HG03139 (cell line): ENCODE measurements at regions not wholly inside any gene's neighbourhood (a gene's known extent, or its start where the extent isn't known, plus 50 kb on each side); places are given as distances from the start of the nearest gene placed in this dataset.
"Not testable (repeated sequence)": the region's sequence is repeated elsewhere in the genome, so short reads cannot be mapped to it uniquely, and the experiment has no call there.

Experiments
- ATAC-seq: cut with Tn5 transposase; IDR thresholded peaks from one replicate; pipeline ENCODE4 v1.9.1; 2021; ENCODE audit not compliant: unreplicated experiment

- no peak for ATAC-seq
These were observed 144.9 kb upstream of the FER start for GRCh38 chr5:108602830-108603229.

DNA sequence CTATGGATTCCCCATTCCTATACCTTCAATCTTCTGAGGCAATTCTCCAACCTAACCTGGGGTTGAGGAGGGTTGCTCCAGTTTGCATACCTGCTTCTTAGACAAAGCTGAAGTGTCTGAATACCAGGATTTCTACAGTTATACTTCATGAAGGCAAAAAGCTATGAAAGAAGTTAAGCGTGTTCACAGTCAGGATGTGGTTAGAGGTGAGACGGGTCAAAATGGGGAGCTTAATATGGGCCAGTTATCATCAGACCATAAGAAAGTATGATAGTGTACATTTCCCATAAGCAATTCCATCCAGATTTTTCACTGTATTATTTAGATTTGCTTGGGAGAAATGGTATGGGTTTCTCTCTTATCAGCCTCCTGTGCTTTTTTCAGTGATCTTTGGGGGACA is 156.9 kb upstream of the FER start:
- no peak for ATAC-seq

GRCh38 chr5:108588323-108588722 is 159.4 kb upstream of the FER start:
- no peak for ATAC-seq

DNA sequence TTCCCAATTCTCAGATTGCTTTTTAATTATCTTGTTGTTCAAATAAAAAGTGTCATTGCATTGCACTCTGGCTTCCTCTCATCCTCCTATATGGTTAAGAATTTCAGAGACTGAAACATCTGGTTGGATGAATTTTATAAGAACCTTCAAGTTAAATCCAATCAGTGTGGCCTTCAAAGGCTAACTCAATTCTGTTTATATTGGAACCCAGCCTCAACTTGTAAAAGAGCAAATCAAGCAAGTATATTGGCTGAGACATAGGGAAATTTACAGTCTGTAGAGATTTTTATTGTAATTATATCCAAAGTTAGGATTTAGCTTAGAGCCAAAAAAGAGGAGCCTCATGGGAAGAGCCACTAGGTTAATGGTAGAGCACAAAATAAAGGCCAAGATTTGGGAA is 159.9 kb upstream of the FER start:
- ATAC-seq, result no peak

GRCh38 chr5:108581026-108581425 is 166.7 kb upstream of the FER start:
- ATAC-seq, result no peak

DNA sequence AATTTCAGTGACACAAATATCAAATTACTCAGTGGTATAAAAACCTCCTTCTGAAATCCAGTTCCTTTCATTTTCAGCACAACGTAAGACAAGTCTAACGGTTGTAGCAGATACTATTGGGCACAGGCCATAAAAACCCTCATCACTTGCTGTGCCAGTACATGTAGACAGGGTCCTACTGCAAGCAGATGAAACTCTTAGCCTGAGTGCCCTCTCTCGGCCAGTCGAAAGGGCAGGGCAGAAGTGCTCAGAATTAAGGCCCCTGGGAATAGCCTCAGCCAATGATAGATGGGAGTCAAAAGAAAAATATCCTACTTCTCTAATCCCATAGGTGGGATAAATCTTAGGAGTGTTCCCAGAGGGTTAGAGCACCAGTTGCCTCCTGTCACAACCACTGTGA is 168.5 kb upstream of the FER start:
- ATAC-seq, result no peak

- no peak for ATAC-seq
These were observed 168.9 kb upstream of the FER start for GRCh38 chr5:108578791-108579190.

DNA sequence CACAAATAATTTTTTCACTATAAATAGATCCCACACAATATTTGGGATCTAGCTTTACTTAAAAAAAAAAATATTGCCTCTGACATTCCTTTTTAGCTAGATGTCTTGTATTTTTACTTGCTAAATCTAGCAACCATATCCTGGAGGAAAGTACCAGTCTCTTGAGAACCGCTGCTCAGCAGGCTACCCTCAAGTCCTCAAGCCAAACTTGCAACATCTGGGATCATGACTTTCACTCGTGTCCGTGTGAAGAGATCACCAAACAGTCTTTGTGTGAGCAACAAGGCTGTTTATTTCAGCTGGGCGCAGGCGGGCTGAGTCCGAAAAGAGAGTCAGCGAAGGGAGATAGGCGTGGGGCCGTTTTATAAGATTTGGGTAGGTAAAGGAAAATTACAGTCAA is 180.3 kb upstream of the FER start:
- ATAC-seq, result no peak

- no peak for ATAC-seq
These were observed 182.5 kb upstream of the FBXL17 start for GRCh38 chr5:108564441-108564840.

GRCh38 chr5:108562205-108562454 is 180.2 kb upstream of the FBXL17 start:
- no peak for ATAC-seq

DNA sequence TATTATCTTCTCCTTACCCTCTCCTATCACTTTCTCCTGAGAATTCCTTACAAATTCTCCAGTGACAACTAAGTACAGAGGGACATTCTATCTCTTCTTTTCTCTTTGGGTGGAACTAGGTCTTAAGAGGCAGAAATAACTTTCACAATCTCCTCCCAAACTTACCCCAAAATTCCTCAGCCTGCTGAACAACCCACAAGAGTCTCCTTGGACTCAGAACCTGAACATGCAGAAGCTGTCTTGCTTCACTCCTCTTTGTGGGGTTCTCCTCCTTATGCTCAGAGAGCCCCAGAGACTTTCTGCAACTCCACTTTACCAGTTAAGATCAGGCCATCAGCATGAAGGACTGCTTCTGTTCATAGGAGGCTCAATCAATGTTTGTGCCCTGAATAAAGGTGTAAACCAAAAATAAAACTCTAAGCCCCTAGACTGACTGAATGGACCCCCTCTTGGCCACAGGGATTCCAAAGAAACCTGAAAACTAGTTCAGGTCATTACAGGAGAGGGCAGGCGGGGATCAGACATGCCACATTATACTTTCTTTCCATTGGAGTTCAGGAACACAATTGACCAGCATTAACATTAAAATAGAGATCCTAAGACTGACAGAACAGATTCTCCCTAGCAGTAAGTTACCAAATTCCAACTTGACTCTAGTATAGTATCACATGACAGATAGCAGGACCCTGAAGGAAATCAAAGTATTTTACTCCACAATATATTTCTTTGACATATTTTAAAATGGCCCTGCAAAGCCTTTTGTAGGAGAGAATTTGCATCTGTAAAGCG is 179.7 kb upstream of the FBXL17 start:
- ATAC-seq, result no peak

DNA sequence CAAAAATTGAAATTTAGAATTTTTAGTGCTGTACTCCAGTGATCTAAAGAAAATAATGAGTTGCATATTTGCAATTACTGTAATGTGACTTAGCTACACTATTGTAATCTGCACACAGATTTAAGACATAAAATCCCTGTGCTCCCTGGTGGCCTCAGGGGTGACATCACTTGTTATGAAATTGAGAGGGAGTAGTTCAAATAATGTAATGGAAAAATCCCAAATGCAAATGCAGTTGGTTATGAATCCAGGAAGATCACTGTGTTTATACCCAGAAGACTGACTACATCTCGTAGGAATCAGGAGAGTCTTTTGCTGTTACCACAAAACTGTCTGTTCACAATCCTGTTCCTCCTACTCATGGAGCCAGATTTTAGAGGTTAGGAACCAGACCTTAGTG is 178.7 kb upstream of the FBXL17 start:
- no peak for ATAC-seq

DNA sequence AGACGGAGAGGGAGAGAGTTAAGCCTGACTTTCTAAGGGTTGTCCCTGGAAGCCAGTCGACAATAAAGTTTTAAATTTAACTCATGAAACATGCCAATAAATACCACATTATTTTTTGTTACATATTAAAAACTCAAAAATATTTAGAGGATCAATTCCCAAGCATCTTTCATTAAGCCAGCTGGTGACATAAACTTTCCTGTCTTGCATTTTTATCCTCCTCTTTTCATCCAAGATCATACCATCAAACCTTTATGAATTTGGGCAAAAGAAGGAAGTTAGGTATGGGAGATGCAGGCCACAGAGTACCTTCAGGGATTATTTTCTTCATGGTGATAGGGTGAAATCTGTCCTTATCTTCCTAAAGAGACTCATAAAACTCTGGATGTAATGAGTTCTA is 178.3 kb upstream of the FBXL17 start:
- no peak for ATAC-seq

- ATAC-seq, result not testable (repeated sequence)
These were observed 176.9 kb upstream of the FBXL17 start for GRCh38 chr5:108558840-108559239.

DNA sequence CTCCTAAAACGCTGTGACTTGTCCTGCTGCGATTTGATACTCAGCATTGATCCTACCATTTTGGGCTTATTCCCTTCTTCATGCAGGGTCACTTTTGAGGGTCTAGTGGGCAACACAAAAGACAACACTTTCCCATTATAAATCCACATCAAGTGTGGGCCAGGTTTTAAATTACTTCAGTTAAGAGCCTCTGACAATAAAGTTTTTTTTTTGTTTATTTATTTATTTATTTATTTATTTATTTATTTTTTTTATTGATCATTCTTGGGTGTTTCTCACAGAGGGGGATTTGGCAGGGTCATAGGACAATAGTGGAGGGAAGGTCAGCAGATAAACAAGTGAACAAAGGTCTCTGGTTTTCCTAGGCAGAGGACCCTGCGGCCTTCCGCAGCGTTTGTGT is 176.2 kb upstream of the FBXL17 start:
- not testable (repeated sequence) for ATAC-seq

- no peak for ATAC-seq
These were observed 175.8 kb upstream of the FBXL17 start for GRCh38 chr5:108557686-108558085.

DNA sequence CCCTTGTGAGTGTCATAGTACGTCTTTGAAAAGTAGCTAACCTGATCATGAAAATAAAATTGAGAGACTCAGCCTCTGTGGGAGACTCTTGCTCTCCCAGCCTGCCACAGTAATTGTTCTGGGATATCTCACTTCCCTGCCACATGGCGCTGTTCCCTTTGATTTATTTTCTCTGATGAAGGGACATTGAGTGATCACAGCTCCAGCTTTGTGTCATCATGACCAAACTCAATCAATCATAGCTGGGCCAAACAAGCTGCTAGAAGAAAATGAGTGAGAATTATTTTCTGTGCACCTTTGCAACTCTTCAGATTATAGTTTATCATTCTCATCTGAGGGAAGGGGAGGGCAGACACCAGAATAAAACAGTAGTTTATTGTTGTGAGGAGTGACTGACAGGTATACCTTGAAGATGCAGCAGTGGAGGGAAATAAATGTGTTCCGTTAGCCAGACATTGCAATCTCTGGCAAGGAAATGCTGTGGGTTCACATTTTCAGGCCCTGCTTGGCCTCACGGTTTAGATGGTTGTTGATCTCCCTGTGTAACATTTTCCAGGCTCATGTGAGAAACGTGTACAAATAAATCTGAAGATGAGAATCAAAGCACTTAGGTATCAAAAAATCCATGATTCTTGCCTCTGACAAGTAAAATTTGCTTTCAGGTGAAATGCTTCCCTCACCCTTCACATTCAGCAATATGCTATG is 174.7 kb upstream of the FBXL17 start:
- ATAC-seq, result no peak

- ATAC-seq, result no peak
These were observed 167.0 kb upstream of the FBXL17 start for GRCh38 chr5:108548684-108549596.

DNA sequence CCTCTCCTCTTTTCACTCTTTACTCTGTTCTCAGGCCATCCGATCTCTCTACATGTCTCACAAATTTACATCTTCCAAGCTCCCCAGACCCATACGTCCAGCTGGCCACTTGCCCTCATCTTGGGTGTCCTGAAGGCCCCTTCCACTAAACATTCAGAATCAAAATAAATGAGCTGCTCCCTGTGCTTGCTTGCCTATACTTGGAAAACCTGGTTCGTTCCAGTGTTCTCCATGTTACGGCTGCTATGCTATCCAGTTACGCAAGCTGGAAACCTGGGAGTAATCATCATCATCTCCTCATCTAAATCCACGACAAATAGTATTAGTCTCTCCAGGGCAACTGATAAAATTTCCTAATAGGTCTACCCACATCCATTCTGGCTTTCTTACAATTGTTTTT is 165.0 kb upstream of the FBXL17 start:
- no peak for ATAC-seq

DNA sequence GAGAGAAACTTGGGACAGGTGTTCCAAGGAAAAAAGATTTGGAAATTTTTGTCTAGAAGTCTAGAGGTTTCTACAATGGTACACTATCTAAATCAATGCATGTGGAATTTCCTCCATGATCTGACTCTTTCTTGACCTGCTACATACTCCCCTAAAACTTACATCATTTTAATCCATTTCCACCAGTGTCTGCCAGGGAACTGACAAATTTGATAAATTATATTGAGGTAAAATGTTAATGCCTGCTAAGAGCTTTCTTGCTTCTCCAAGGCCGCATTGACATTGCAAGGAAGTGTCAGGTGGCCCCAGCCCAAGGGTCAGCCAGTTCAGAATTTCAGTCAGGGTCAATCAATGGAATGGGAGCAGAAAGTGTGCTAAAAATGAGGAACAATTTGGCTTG is 163.4 kb upstream of the FBXL17 start:
- no peak for ATAC-seq

DNA sequence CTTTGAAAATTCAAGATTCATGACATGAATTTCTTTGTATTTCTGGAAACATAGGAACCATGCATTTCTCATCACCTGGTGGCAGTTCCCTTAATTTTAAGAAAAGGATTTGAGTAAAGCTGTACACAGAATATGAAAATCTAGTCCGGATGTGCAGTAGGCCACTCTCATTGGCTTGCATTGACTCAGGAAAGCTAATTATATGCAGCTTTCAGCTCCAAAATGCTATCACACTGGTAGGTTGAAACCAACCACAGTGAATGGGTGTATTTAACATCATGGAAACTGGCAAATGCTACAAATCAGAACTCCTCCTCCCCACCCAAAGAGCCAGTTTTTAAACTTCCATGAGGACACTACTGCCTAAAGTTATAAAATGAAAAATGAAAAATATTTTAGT is 161.6 kb upstream of the FBXL17 start:
- ATAC-seq, result no peak

GRCh38 chr5:108541836-108542235 is 159.9 kb upstream of the FBXL17 start:
- ATAC-seq, result no peak
